ENCODE measurements at regions not wholly inside any gene's neighbourhood (a gene's known extent, or its start where the extent isn't known, plus 50 kb on each side); places are given as distances from the start of the nearest gene placed in this dataset.

- ChIA-PET POLR2A (ENCODE audit: low non-redundant PET) (no interaction called here), CTCF (no interaction called here)
- Histone ChIP-seq H3K4me3 (ENCODE audit: low read depth, low read length, poor library complexity, severe bottlenecking) (no peak overlapping the region), H3K9me3 (ENCODE audit: low read depth, low read length, poor library complexity, severe bottlenecking) (no peaks in the 10 kb centered on the region), H3K4me1 (ENCODE audit: insufficient read depth, low read length, poor library complexity, severe bottlenecking) (no peaks in the 10 kb centered on the region), H3K27me3 (replicated peaks; ENCODE audit: insufficient read depth, low read depth, low read length, poor library complexity) (peaks cover 27% of the 10 kb centered on the region), H3K36me3 (ENCODE audit: insufficient read depth, low read length, poor library complexity, severe bottlenecking) (no peaks in the 10 kb centered on the region), H3K27ac (ENCODE audit: low read depth, low read length, poor library complexity, severe bottlenecking) (no peak overlapping the region)
- TF ChIP-seq CTCF (conservative IDR thresholded peaks at IDR 0.05; ENCODE audit: low read depth, low read length) (no peak), EZH2 (IDR thresholded peaks at IDR 0.05; ENCODE audit: borderline replicate concordance, low read depth, low read length, poor library complexity, severe bottlenecking) (no peak)
- BruUV-seq (replicated peaks), result no TSS peak
- intact Hi-C loops (cut with micrococcal nuclease; ENCODE audit: unreplicated experiment), result no loop called here
- no peak for DNase-seq (ENCODE audit: low spot score)
Measured at GRCh38 chr17:62322313-62322712, 58.0 kb upstream of the EFCAB3 start.

- DNase-seq (ENCODE audit: low spot score), result no peak
- no peaks in the 10 kb centered on the region for H3K9me3 ChIP-seq (ENCODE audit: low read depth, low read length, poor library complexity, severe bottlenecking)
- ChIA-PET POLR2A (ENCODE audit: low non-redundant PET) (no interaction called here), CTCF (no interaction called here)
- H3K27me3 ChIP-seq (replicated peaks; ENCODE audit: insufficient read depth, low read depth, low read length, poor library complexity), result peaks cover 27% of the 10 kb centered on the region
- TF ChIP-seq CTCF (conservative IDR thresholded peaks at IDR 0.05; ENCODE audit: low read depth, low read length) (no peak), EZH2 (IDR thresholded peaks at IDR 0.05; ENCODE audit: borderline replicate concordance, low read depth, low read length, poor library complexity, severe bottlenecking) (no peak)
- H3K36me3 ChIP-seq (ENCODE audit: insufficient read depth, low read length, poor library complexity, severe bottlenecking), result no peaks in the 10 kb centered on the region
- BruUV-seq (replicated peaks), result no TSS peak
- no peak overlapping the region for H3K27ac ChIP-seq (ENCODE audit: low read depth, low read length, poor library complexity, severe bottlenecking)
- intact Hi-C loops (cut with micrococcal nuclease; ENCODE audit: unreplicated experiment), result no loop called here
- no peak overlapping the region for H3K4me3 ChIP-seq (ENCODE audit: low read depth, low read length, poor library complexity, severe bottlenecking)
- H3K4me1 ChIP-seq (ENCODE audit: insufficient read depth, low read length, poor library complexity, severe bottlenecking), result no peaks in the 10 kb centered on the region
Measured at GRCh38 chr17:62321451-62321850, 58.9 kb upstream of the EFCAB3 start.

GRCh38 chr17:62319846-62320245 is 60.5 kb upstream of the EFCAB3 start:
- intact Hi-C loops (cut with micrococcal nuclease; ENCODE audit: unreplicated experiment), result no loop called here

More at GRCh38 chr17:62319846-62320245, 60.5 kb upstream of the EFCAB3 start:
- no TSS peak for BruUV-seq (replicated peaks)
- Histone ChIP-seq H3K27ac (ENCODE audit: low read depth, low read length, poor library complexity, severe bottlenecking) (no peak overlapping the region), H3K36me3 (ENCODE audit: insufficient read depth, low read length, poor library complexity, severe bottlenecking) (no peaks in the 10 kb centered on the region), H3K4me3 (ENCODE audit: low read depth, low read length, poor library complexity, severe bottlenecking) (no peak overlapping the region), H3K27me3 (replicated peaks; ENCODE audit: insufficient read depth, low read depth, low read length, poor library complexity) (peaks cover 27% of the 10 kb centered on the region), H3K4me1 (ENCODE audit: insufficient read depth, low read length, poor library complexity, severe bottlenecking) (no peaks in the 10 kb centered on the region), H3K9me3 (ENCODE audit: low read depth, low read length, poor library complexity, severe bottlenecking) (no peaks in the 10 kb centered on the region)
- no peak for TF ChIP-seq EZH2 (IDR thresholded peaks at IDR 0.05; ENCODE audit: borderline replicate concordance, low read depth, low read length, poor library complexity, severe bottlenecking)
- no peak for TF ChIP-seq CTCF (conservative IDR thresholded peaks at IDR 0.05; ENCODE audit: low read depth, low read length)
- ChIA-PET CTCF (no interaction called here), POLR2A (ENCODE audit: low non-redundant PET) (no interaction called here)
- no peak for DNase-seq (ENCODE audit: low spot score)
